Esophagus muscularis mucosa (tissue), 4 donors: ENCODE measurements at regions not wholly inside any gene's neighbourhood (a gene's known extent, or its start where the extent isn't known, plus 50 kb on each side); places are given as distances from the start of the nearest gene placed in this dataset.

ENCODE experiments used
- EP300 ChIP-seq: sonication (generic); formaldehyde crosslinking; IDR thresholded peaks from one replicate; pipeline ENCODE4 v1.6.1; 2017; ENCODE audit warnings: antibody characterized with exemption
- POLR2AphosphoS5 ChIP-seq, 2 donors: sonication (generic); formaldehyde crosslinking; IDR thresholded peaks; one replicate each; pipeline ENCODE4 v1.6.1; 2017; ENCODE audit warnings: antibody characterized with exemption in 2 of 2
- TF ChIP-seq, protein P1 (sequence below), 3 experiments: fragments of 200-600 bp in 2 of 3; fragments of 450-650 bp in 1 of 3; sonication (generic) in 2 of 3; IDR thresholded peaks; one replicate each; pipeline ENCODE4 v1.5.1; 2017 to 2019; ENCODE audit warnings: antibody characterized with exemption in 3 of 3, mild to moderate bottlenecking in 2 of 3, moderate library complexity in 1 of 3

DNA sequence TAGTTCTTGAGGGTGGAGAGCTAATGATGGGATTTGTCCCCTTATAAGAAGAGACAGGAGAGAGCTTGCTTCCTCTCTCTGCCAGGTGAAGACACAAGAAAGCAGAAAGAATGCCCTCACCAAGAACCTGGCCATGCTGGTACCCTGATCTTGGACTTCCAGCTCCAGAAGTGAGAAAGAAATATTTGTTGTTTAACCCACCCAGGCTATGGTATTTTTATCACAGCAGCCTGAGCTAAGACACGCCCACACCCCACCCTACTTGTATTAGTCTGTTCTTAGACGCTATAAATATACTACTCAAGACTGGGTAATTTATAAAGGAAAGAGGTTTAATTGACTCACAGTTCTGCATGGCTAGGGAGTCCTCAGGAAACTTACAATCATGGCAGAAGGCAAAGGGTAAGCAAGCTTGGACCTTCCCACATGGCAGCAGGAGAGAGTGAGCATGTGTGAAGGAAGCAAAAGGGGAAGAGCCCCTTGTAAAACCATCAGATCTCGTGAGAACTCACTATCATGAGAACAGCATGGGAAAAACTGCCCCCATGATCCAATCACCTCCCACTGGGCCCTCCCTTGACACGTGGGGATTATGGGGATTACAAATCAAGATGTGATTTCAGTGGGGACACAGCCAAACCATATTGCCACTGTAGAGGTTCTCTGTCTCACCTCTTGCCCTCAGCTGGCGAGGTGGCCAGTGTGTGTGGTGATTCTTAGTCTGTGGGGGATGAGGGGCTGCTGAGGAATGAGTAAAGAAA is 57.4 kb upstream of the RCBTB2 start:
- TF ChIP-seq, protein P1, sequence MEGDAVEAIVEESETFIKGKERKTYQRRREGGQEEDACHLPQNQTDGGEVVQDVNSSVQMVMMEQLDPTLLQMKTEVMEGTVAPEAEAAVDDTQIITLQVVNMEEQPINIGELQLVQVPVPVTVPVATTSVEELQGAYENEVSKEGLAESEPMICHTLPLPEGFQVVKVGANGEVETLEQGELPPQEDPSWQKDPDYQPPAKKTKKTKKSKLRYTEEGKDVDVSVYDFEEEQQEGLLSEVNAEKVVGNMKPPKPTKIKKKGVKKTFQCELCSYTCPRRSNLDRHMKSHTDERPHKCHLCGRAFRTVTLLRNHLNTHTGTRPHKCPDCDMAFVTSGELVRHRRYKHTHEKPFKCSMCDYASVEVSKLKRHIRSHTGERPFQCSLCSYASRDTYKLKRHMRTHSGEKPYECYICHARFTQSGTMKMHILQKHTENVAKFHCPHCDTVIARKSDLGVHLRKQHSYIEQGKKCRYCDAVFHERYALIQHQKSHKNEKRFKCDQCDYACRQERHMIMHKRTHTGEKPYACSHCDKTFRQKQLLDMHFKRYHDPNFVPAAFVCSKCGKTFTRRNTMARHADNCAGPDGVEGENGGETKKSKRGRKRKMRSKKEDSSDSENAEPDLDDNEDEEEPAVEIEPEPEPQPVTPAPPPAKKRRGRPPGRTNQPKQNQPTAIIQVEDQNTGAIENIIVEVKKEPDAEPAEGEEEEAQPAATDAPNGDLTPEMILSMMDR (IDR thresholded peaks at IDR 0.05) = no peak
- TF ChIP-seq EP300 = no peak
- TF ChIP-seq POLR2AphosphoS5 (IDR thresholded peaks at IDR 0.05) = no peak
